ENCODE measurements at regions not wholly inside any gene's neighbourhood (a gene's known extent, or its start where the extent isn't known, plus 50 kb on each side); places are given as distances from the start of the nearest gene placed in this dataset.

GRCh38 chr5:39674209-39675082 is 249.7 kb upstream of the DAB2 start:
- TF ChIP-seq EZH2phosphoT487 (IDR thresholded peaks at IDR 0.05; ENCODE audit: borderline replicate concordance, low read length) (no peak), EZH2 (IDR thresholded peaks at IDR 0.05; ENCODE audit: low read length, unreplicated experiment) (no peak), CTCF (conservative IDR thresholded peaks at IDR 0.05; ENCODE audit: low read depth, low read length) (no peak)
- CTCF ChIA-PET, result no interaction called here
- Histone ChIP-seq H3K4me2 (ENCODE audit: low read length) (no peak overlapping the region), H3K27me3 (ENCODE audit: low read length) (no peaks in the 10 kb centered on the region), H2AFZ (ENCODE audit: low read length) (no peak overlapping the region), H3K4me1 (ENCODE audit: insufficient read depth, low read length) (peaks cover 36% of the 10 kb centered on the region), H3K27ac (ENCODE audit: low read length) (peak overlapping the region; percentile 44), H3K79me2 (ENCODE audit: low read length) (no peaks in the 10 kb centered on the region), H3K9ac (ENCODE audit: low read length) (no peak overlapping the region), H3F3A (ENCODE audit: low read length, unreplicated experiment) (no peaks in the 10 kb centered on the region), H3K4me3 (ENCODE audit: low read length) (no peak overlapping the region), H3K9me2 (replicated peaks; ENCODE audit: low read length) (no peaks in the 10 kb centered on the region), H3K9me3 (ENCODE audit: low read length) (no peaks in the 10 kb centered on the region), H3K36me3 (ENCODE audit: low read depth, low read length) (no peaks in the 10 kb centered on the region), H4K20me1 (ENCODE audit: low read length) (no peaks in the 10 kb centered on the region)
- ATAC-seq (peak; percentile 83), DNase-seq (peak; percentile 68)
- no TSS peak for BruUV-seq (replicated peaks)
- intact Hi-C loops (cut with micrococcal nuclease), result loop anchor here (1.0 to 2.0 kb wide), 2 partner anchors 18 to 39 kb away; no protein-coding TSS in a partner anchor
- POLR2A ChIA-PET (ENCODE audit: unreplicated experiment), result no interaction called here

- peak; percentile 55 for DNase-seq
- H3K9ac ChIP-seq (ENCODE audit: low read length), result no peak overlapping the region
- no peaks in the 10 kb centered on the region for H3F3A ChIP-seq (ENCODE audit: low read length, unreplicated experiment)
- H3K4me2 ChIP-seq (ENCODE audit: low read length), result peak overlapping the region; percentile 2; the same call in 1 of the 2 replicates
- no peaks in the 10 kb centered on the region for H3K9me2 ChIP-seq (replicated peaks; ENCODE audit: low read length)
- no peaks in the 10 kb centered on the region for H4K20me1 ChIP-seq (ENCODE audit: low read length)
- TF ChIP-seq EZH2phosphoT487 (IDR thresholded peaks at IDR 0.05; ENCODE audit: borderline replicate concordance, low read length) (no peak), CTCF (conservative IDR thresholded peaks at IDR 0.05; ENCODE audit: low read depth, low read length) (no peak), EZH2 (IDR thresholded peaks at IDR 0.05; ENCODE audit: low read length, unreplicated experiment) (no peak)
- CTCF ChIA-PET, result no interaction called here
- no peaks in the 10 kb centered on the region for H3K36me3 ChIP-seq (ENCODE audit: low read depth, low read length)
- no peaks in the 10 kb centered on the region for H3K9me3 ChIP-seq (ENCODE audit: low read length)
- BruUV-seq (replicated peaks), result no TSS peak
- no peak overlapping the region for H2AFZ ChIP-seq (ENCODE audit: low read length)
- H3K4me3 ChIP-seq (ENCODE audit: low read length), result no peak overlapping the region
- H3K27me3 ChIP-seq (ENCODE audit: low read length), result no peaks in the 10 kb centered on the region
- ATAC-seq, result peak; percentile 49
- POLR2A ChIA-PET (ENCODE audit: unreplicated experiment), result no interaction called here
- peaks cover 21% of the 10 kb centered on the region for H3K4me1 ChIP-seq (ENCODE audit: insufficient read depth, low read length)
- no peaks in the 10 kb centered on the region for H3K79me2 ChIP-seq (ENCODE audit: low read length)
- H3K27ac ChIP-seq (ENCODE audit: low read length), result 0 out of 2 replicates have a peak overlapping the region, but pooled peaks have one; percentile 6
- intact Hi-C loops (cut with micrococcal nuclease), result no loop called here
Measured at GRCh38 chr5:39671561-39671961, 246.8 kb upstream of the DAB2 start.

GRCh38 chr5:39670955-39671354 is 246.2 kb upstream of the DAB2 start:
- POLR2A ChIA-PET (ENCODE audit: unreplicated experiment), result no interaction called here
- H3K27ac ChIP-seq (ENCODE audit: low read length), result no peak overlapping the region
- no peak overlapping the region for H3K4me3 ChIP-seq (ENCODE audit: low read length)
- no peaks in the 10 kb centered on the region for H3K9me3 ChIP-seq (ENCODE audit: low read length)
- no peak overlapping the region for H2AFZ ChIP-seq (ENCODE audit: low read length)
- H3K79me2 ChIP-seq (ENCODE audit: low read length), result no peaks in the 10 kb centered on the region
- peaks cover 21% of the 10 kb centered on the region for H3K4me1 ChIP-seq (ENCODE audit: insufficient read depth, low read length)
- intact Hi-C loops (cut with micrococcal nuclease), result no loop called here
- BruUV-seq (replicated peaks), result no TSS peak
- DNase-seq (no peak), ATAC-seq (no peak)
- CTCF ChIA-PET, result no interaction called here
- no peaks in the 10 kb centered on the region for H3K27me3 ChIP-seq (ENCODE audit: low read length)
- no peak for TF ChIP-seq EZH2phosphoT487 (IDR thresholded peaks at IDR 0.05; ENCODE audit: borderline replicate concordance, low read length)
- TF ChIP-seq CTCF (conservative IDR thresholded peaks at IDR 0.05; ENCODE audit: low read depth, low read length), result no peak
- no peak for TF ChIP-seq EZH2 (IDR thresholded peaks at IDR 0.05; ENCODE audit: low read length, unreplicated experiment)
- no peaks in the 10 kb centered on the region for H3K9me2 ChIP-seq (replicated peaks; ENCODE audit: low read length)
- H3K36me3 ChIP-seq (ENCODE audit: low read depth, low read length), result no peaks in the 10 kb centered on the region
- H3K4me2 ChIP-seq (ENCODE audit: low read length), result peak overlapping the region; percentile 2; the same call in 1 of the 2 replicates
- no peak overlapping the region for H3K9ac ChIP-seq (ENCODE audit: low read length)
- H3F3A ChIP-seq (ENCODE audit: low read length, unreplicated experiment), result no peaks in the 10 kb centered on the region
- no peaks in the 10 kb centered on the region for H4K20me1 ChIP-seq (ENCODE audit: low read length)
